Fibroblast of mammary gland (primary cell): ENCODE measurements at regions not wholly inside any gene's neighbourhood (a gene's known extent, or its start where the extent isn't known, plus 50 kb on each side); places are given as distances from the start of the nearest gene placed in this dataset.
A peak's percentile ranks its signal among the peaks of the same experiment; 100 is the strongest.
"Not testable (repeated sequence)": the region's sequence is repeated elsewhere in the genome, so short reads cannot be mapped to it uniquely, and the experiment has no call there.

Experiments
- DNase-seq: peaks from one replicate; pipeline ENCODE4 v3.0.0-alpha.2; 2010; ENCODE audit warnings: low read depth
- H3K4me3 ChIP-seq: 2 replicates; pipeline ENCODE4 v1.5.1; 2011; ENCODE audit warnings: low read depth, mild to moderate bottlenecking, low read length, moderate library complexity; ENCODE audit not compliant: control insufficient read depth
- TF ChIP-seq, protein P1 (sequence below): conservative IDR thresholded peaks from 2 replicates; pipeline ENCODE4 v1.5.1; 2011; ENCODE audit warnings: low read depth, low read length, inconsistent platforms; ENCODE audit not compliant: control insufficient read depth, insufficient read depth

DNA sequence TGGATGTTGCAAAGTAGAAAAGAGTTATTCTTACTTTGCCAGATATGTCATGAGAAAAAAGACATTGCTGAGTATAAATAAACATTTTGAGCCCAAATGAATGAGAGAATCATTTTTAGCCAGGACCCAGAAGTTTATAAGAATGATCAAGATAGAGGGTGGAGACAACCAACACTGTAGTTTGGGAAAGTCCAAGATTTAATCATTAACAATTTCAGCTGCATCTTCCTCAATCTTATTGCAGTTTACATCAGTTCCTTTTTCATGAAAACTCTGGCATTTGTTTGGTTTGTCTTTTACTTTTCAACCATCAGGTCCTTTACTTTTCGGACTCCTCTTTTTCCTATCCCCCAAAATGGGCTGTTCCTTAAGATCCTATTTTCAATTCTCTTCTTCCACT is 645.9 kb downstream of the ANKRD50 start:
- H3K4me3 ChIP-seq, result no peak overlapping the region
- TF ChIP-seq, protein P1, sequence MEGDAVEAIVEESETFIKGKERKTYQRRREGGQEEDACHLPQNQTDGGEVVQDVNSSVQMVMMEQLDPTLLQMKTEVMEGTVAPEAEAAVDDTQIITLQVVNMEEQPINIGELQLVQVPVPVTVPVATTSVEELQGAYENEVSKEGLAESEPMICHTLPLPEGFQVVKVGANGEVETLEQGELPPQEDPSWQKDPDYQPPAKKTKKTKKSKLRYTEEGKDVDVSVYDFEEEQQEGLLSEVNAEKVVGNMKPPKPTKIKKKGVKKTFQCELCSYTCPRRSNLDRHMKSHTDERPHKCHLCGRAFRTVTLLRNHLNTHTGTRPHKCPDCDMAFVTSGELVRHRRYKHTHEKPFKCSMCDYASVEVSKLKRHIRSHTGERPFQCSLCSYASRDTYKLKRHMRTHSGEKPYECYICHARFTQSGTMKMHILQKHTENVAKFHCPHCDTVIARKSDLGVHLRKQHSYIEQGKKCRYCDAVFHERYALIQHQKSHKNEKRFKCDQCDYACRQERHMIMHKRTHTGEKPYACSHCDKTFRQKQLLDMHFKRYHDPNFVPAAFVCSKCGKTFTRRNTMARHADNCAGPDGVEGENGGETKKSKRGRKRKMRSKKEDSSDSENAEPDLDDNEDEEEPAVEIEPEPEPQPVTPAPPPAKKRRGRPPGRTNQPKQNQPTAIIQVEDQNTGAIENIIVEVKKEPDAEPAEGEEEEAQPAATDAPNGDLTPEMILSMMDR, result no peak
- DNase-seq, result no peak

DNA sequence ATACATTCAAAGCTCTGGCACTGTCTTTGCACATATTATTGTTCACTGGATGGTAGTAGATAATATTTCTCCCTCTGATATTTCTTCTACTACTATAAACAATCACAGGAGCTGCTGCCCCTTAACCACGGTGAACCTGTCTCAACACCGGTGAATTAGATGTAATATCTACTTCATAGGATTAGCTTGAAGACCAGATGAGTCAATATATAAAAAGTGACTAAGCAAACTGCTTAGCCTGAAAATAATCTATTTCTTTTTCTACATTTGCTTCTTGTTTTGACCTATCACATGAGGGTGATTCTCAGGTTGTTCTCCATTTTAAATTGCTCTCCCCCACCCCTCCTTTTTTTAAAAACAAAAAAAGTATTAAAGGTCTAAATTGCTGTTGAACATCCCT is 645.5 kb downstream of the ANKRD50 start:
- peak; percentile 34 for DNase-seq
- TF ChIP-seq, protein P1, result no peak
- H3K4me3 ChIP-seq, result no peak overlapping the region

DNA sequence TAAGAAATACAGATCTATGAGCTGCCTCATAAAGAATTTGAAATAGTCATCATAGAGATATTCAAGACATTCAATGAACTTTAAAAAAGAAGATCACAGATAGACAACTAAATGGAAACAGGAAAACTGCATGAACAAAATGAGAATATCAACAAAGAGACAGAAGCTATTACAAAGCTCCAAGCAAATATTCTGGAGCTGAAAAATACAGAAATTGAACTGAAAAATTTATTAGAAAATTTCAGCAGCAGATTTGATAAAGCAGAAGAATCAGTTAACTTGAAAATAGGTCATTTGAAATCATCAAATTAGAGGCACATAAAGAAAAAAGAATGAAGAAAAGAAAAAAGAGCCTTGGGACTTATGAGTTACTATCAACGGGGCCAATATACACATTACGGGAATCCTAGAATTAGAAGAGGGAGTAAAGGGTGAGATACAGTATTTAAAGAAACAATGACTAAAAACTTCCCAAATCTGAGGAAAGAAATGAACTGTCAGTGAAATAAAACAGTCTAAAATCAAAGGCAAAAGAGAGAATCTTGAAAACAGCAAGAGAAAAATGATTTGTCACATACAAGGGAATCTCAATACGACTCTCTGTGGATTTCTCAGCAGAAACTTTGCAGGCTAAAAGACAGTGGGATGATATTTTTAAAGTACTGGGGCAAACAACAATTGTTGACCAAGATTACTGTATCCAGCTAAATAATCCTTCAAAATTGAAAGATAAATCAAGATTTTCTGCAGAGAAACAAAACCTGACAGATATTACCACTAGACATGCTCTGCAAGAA is 641.6 kb downstream of the ANKRD50 start:
- H3K4me3 ChIP-seq, result no peak overlapping the region
- TF ChIP-seq, protein P1, result no peak
- DNase-seq, result no peak

DNA sequence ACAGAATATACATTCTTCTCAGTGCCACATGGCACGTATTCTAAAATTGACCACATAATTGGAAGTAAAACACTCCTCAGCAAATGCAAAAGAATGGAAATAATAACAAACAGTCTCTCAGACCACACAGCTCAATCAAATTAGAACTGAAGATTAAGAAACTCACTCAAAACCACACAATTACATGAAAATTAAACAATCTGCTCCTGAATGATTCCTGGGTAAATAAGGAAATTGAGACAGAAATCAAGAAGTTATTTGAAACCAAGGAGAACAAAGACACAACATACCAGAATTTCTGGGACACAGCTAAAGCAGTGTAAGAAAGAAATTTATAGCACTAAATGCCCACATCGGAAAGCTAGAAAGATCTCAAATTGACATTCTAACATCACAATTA is 637.3 kb downstream of the ANKRD50 start:
- H3K4me3 ChIP-seq, DNase-seq: not testable (repeated sequence)

DNA sequence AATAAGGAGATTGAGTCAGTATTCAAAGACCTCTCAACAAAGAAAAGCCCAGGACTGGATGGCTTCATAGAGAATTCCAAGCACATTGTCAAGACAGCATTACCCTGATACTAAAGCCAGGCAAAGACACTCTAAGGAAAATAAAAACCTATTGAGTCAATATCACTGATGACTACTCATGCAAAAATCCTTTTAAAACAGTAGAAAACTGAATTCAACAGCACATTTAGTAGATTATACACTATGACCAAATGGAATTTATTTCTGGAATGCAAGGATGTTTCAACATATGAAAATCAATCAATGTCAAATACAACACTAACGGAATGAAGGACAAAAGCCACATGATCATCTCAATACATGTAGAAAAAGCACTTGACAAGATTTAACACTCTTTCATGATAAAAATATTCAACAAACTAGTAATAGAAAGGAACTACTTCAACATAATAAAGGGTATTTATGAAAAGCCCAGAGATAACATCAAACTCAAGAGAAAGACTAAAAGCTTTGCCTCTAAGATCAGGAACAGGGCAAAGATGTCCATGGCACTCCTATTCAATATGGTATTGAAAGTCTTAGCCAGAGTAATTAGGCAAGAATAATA is 633.3 kb downstream of the ANKRD50 start:
- TF ChIP-seq, protein P1, result no peak
- H3K4me3 ChIP-seq, result no peak overlapping the region
- DNase-seq, result peak; percentile 60

DNA sequence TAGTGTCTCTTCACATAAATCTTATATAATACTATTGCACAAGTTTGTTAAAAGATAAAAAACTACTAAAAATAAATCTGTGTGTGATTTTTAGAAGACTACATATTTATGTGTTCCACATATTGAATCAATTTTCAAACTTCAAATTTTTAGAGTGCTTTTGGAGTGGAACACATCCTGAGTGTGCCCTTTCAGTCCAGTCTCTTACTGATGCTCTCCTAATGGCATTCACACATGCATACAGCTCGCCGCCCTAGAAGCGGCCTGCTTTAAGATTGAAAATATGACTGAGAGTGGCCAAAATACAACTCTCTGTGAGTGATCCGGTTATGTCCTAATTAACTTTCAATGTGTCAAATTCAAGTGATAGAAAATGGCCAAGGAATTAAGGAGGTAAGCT is 628.8 kb downstream of the ANKRD50 start:
- TF ChIP-seq, protein P1, result no peak
- H3K4me3 ChIP-seq, result no peak overlapping the region
- no peak for DNase-seq

DNA sequence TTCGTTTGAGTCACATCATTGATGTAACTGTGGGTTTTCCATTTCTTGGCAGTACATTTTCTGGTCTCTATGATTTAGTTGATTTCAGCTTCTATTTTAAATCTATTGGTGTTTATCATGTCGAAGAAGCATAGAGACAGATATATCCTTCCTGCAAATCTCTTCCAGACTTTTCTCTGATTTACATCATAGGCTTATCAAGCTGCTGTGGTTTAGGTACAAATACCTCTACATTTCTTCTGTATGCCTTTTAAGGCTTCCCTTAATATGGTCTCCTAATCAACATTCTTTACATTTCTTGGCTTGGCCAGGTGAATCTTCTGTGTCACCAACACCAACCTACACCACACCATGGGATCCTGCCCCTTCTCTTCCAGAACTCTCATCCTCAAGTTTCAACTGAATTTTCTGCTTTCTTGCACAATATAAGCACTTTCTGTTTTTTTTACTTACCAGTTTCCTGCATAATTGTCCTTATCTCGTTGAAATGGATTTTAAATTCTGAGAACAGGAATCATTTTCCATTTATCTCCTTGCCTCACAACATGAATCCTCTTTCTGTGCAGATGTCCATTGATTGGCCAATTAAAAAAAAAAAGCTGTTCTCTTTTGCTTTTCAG is 626.9 kb downstream of the ANKRD50 start:
- DNase-seq, result peak; percentile 66
- TF ChIP-seq, protein P1, result no peak
- no peak overlapping the region for H3K4me3 ChIP-seq
